Tibial artery (tissue), 4 donors: ENCODE measurements at regions not wholly inside any gene's neighbourhood (a gene's known extent, or its start where the extent isn't known, plus 50 kb on each side); places are given as distances from the start of the nearest gene placed in this dataset.
A peak's percentile ranks its signal among the peaks of the same experiment; 100 is the strongest.

Source experiments
- DNase-seq, 2 donors: peaks; one replicate each; pipeline ENCODE4 v3.0.0-alpha.2; 2019
- H3K27ac ChIP-seq, 2 donors: fragments of 200-600 bp; sonication (generic) in 1 of 2; 1 replicate in 1 of 2; 2 replicates in 1 of 2; pipeline ENCODE4 v1.5.1; 2018 to 2019; ENCODE audit warnings: mild to moderate bottlenecking in 1 of 2
- H3K27me3 ChIP-seq, 2 donors: fragments of 200-600 bp; sonication (generic) in 1 of 2; one replicate each; pipeline versions ENCODE4 v1.5.1 to v1.6.0; 2016 to 2019
- H3K36me3 ChIP-seq, 3 donors: fragments of 200-600 bp; sonication (generic) in 2 of 3; one replicate each; pipeline ENCODE4 v1.5.1; 2016 to 2019; ENCODE audit warnings: mild to moderate bottlenecking in 2 of 3
- H3K4me1 ChIP-seq, 4 donors: fragments of 200-600 bp; sonication (generic) in 2 of 4; 1 replicate in 3 of 4; 2 replicates in 1 of 4; pipeline ENCODE4 v1.5.1; 2016 to 2019
- H3K4me3 ChIP-seq, 2 donors: fragments of 200-600 bp; sonication (generic) in 1 of 2; 1 replicate in 1 of 2; 2 replicates in 1 of 2; pipeline ENCODE4 v1.5.1; 2018 to 2019; ENCODE audit warnings: mild to moderate bottlenecking in 2 of 2
- H3K9me3 ChIP-seq, 3 donors: fragments of 200-600 bp; sonication (generic) in 1 of 3; one replicate each; pipeline ENCODE4 v1.5.1; 2016 to 2019
- CTCF ChIP-seq, 2 experiments: fragments of 200-600 bp in 1 of 2; fragments of 450-650 bp in 1 of 2; IDR thresholded peaks; one replicate each; pipeline ENCODE4 v1.5.1; 2017 to 2019; ENCODE audit warnings: antibody characterized with exemption in 2 of 2, mild to moderate bottlenecking in 1 of 2, moderate library complexity in 1 of 2
- intact Hi-C: fragments of 100-400 bp; cut with DNase I; formaldehyde crosslinking; loops from one replicate; pipeline ENCODE4 v1.15.0; 2023; ENCODE audit warnings: low total_unique reads

DNA sequence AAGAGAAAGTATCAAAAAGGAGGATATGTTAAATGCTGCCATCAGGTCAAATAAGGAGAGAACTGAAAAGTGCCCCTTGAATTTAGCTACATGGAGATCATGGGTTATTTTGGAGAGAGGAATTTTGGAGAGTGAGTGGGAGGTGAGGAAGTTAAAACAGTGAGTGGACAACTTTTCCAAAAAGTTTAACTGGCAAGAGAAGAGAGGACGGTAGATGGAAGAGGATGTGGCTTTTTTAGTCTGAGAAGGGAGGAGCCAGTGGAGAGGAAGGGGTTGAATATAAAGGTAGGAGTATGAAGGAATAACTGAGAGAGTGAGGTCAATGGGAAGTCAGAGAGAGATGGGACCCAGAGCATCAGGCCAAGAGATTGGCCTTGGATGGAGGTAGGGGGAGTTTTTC is 62.5 kb upstream of the NFE2L2 start:
- H3K27ac ChIP-seq, result no peak overlapping the region
- intact Hi-C loops, result no loop called here
- no peak for TF ChIP-seq CTCF (IDR thresholded peaks at IDR 0.05)
- peaks cover 0 to 6% (median 1%) of the 10 kb centered on the region in 4 donors for H3K4me1 ChIP-seq
- H3K4me3 ChIP-seq, result no peak overlapping the region
- peaks cover 4 to 7% (median 6%) of the 10 kb centered on the region in 3 donors for H3K36me3 ChIP-seq
- no peak for DNase-seq
- no peaks in the 10 kb centered on the region for H3K9me3 ChIP-seq
- H3K27me3 ChIP-seq, result no peaks in the 10 kb centered on the region

GRCh38 chr2:177328056-177328455 is 63.5 kb upstream of the NFE2L2 start:
- DNase-seq, result no peak
- intact Hi-C loops, result no loop called here
- H3K9me3 ChIP-seq, result no peaks in the 10 kb centered on the region
- H3K36me3 ChIP-seq, result no peaks in the 10 kb centered on the region
- H3K4me3 ChIP-seq, result no peak overlapping the region
- H3K27ac ChIP-seq, result no peak overlapping the region
- H3K27me3 ChIP-seq, result no peaks in the 10 kb centered on the region
- TF ChIP-seq CTCF (IDR thresholded peaks at IDR 0.05), result no peak
- peaks cover 0 to 11% (median 2%) of the 10 kb centered on the region in 4 donors for H3K4me1 ChIP-seq

- DNase-seq, result no peak
- no peaks in the 10 kb centered on the region for H3K9me3 ChIP-seq
- H3K36me3 ChIP-seq, result no peaks in the 10 kb centered on the region
- H3K4me3 ChIP-seq, result no peak overlapping the region
- H3K27me3 ChIP-seq, result no peaks in the 10 kb centered on the region
- TF ChIP-seq CTCF (IDR thresholded peaks at IDR 0.05), result no peak
- H3K4me1 ChIP-seq, result peaks cover 0 to 11% (median 2%) of the 10 kb centered on the region in 4 donors
- intact Hi-C loops, result no loop called here
- no peak overlapping the region for H3K27ac ChIP-seq
Measured at GRCh38 chr2:177329064-177329463, 63.5 kb upstream of the AGPS start.

- DNase-seq, result no peak
- no peaks in the 10 kb centered on the region for H3K36me3 ChIP-seq
- no peak overlapping the region for H3K4me3 ChIP-seq
- intact Hi-C loops, result loop anchor here (5.0 to 10.0 kb wide), 2 partner anchors 69 to 83 kb away; partner anchors contain the start of gene NFE2L2
- H3K27me3 ChIP-seq, result no peaks in the 10 kb centered on the region
- peaks cover 0 to 11% (median 2%) of the 10 kb centered on the region in 4 donors for H3K4me1 ChIP-seq
- peak overlapping the region; percentile 62 to 68 for H3K27ac ChIP-seq
- TF ChIP-seq CTCF (IDR thresholded peaks at IDR 0.05), result no peak
- H3K9me3 ChIP-seq, result no peaks in the 10 kb centered on the region
Measured at GRCh38 chr2:177331466-177331997, 61.0 kb upstream of the AGPS start.

- Histone ChIP-seq H3K4me3 (peak overlapping the region; percentile 5 to 13), H3K4me1 (peaks cover 0 to 11% (median 2%) of the 10 kb centered on the region in 4 donors), H3K27ac (peak overlapping the region; percentile 62 to 68)
Measured at GRCh38 chr2:177332026-177332991, 60.3 kb upstream of the AGPS start.

More at GRCh38 chr2:177332026-177332991, 60.3 kb upstream of the AGPS start:
- TF ChIP-seq CTCF (IDR thresholded peaks at IDR 0.05), result peak; percentile 50 to 77
- H3K27me3 ChIP-seq, result no peaks in the 10 kb centered on the region
- no peaks in the 10 kb centered on the region for H3K36me3 ChIP-seq
- H3K9me3 ChIP-seq, result no peaks in the 10 kb centered on the region
- intact Hi-C loops, result loop anchor here (2.0 to 10.0 kb wide), 3 partner anchors 70 to 168 kb away; partner anchors contain the start of gene NFE2L2
- DNase-seq, result peak in 1 of 2 donors; percentile 36
